Mesendoderm (in vitro differentiated cells): ENCODE measurements at regions not wholly inside any gene's neighbourhood (a gene's known extent, or its start where the extent isn't known, plus 50 kb on each side); places are given as distances from the start of the nearest gene placed in this dataset.

Source experiments
- DNase-seq: peaks from one replicate; pipeline ENCODE4 v3.0.0; 2013
- H2AK5ac ChIP-seq: 2 replicates; pipeline ENCODE4 v1.6.1; 2013; ENCODE audit warnings: low read length, inconsistent platforms
- H2BK120ac ChIP-seq: 2 replicates; pipeline ENCODE4 v1.6.1; 2013; ENCODE audit warnings: low read depth, mild to moderate bottlenecking, low read length, moderate library complexity, mixed read lengths
- H2BK15ac ChIP-seq: replicated peaks from 2 replicates; pipeline ENCODE4 v1.6.1; 2013; ENCODE audit warnings: low read depth, mild to moderate bottlenecking, moderate library complexity
- H2BK5ac ChIP-seq: 2 replicates; pipeline ENCODE4 v1.6.1; 2013; ENCODE audit warnings: low read length, inconsistent platforms
- H3K18ac ChIP-seq: 2 replicates; pipeline ENCODE4 v1.6.1; 2013; ENCODE audit warnings: mild to moderate bottlenecking, low read length, mixed read lengths
- H3K23ac ChIP-seq: one replicate; pipeline ENCODE4 v1.6.1; 2013; ENCODE audit warnings: low read length
- H3K27ac ChIP-seq: 2 replicates; pipeline ENCODE4 v1.5.1; 2013; ENCODE audit warnings: low read depth, mild to moderate bottlenecking, inconsistent platforms, low read length, moderate library complexity
- H3K27me3 ChIP-seq: 2 replicates; pipeline ENCODE4 v1.6.1; 2013; ENCODE audit warnings: low read length, control low read depth, mild to moderate bottlenecking, inconsistent platforms; ENCODE audit not compliant: insufficient read depth, poor library complexity
- H3K36me3 ChIP-seq: 2 replicates; pipeline ENCODE4 v1.6.1; 2013; ENCODE audit warnings: low read length, inconsistent platforms; ENCODE audit not compliant: control insufficient read depth, insufficient read depth
- H3K4ac ChIP-seq: one replicate; pipeline ENCODE4 v1.6.1; 2013; ENCODE audit warnings: low read depth, mild to moderate bottlenecking, low read length, moderate library complexity
- H3K4me1 ChIP-seq: 2 replicates; pipeline ENCODE4 v1.6.1; 2013; ENCODE audit warnings: low read depth, low read length, inconsistent platforms; ENCODE audit not compliant: control insufficient read depth
- H3K4me2 ChIP-seq: 2 replicates; pipeline ENCODE4 v1.6.1; 2013; ENCODE audit warnings: low read length
- H3K4me3 ChIP-seq: 2 replicates; pipeline ENCODE4 v1.5.1; 2013; ENCODE audit warnings: mild to moderate bottlenecking, low read length
- H3K56ac ChIP-seq: one replicate; pipeline ENCODE4 v1.6.1; 2013; ENCODE audit warnings: low read length
- H3K79me1 ChIP-seq: 2 replicates; pipeline ENCODE4 v1.6.1; 2013; ENCODE audit warnings: low read length, inconsistent platforms
- H3K79me2 ChIP-seq: 2 replicates; pipeline ENCODE4 v1.6.1; 2013; ENCODE audit warnings: mild to moderate bottlenecking, low read length; ENCODE audit not compliant: control insufficient read depth, insufficient read depth
- H3K9ac ChIP-seq: 2 replicates; pipeline ENCODE4 v1.6.1; 2013; ENCODE audit warnings: low read length, inconsistent platforms
- H4K5ac ChIP-seq: one replicate; pipeline ENCODE4 v1.6.1; 2013; ENCODE audit warnings: low read length
- H4K8ac ChIP-seq: one replicate; pipeline ENCODE4 v1.6.1; 2013; ENCODE audit warnings: low read depth, mild to moderate bottlenecking, control low read depth, low read length, moderate library complexity
- WGBS: extraction: QIAGEN DNeasy Blood & Tissue Kit; methylation state at CpG from one replicate; pipeline ENCODE4 v1.1.7; 2013; ENCODE audit warnings: low lambda C conversion rate, missing lambda C conversion rate; ENCODE audit not compliant: insufficient coverage; ENCODE audit errors: extremely low coverage; 5-methylcytosine and 5-hydroxymethylcytosine counted together

- Histone ChIP-seq H3K18ac (no peak overlapping the region), H3K27ac (no peak overlapping the region), H3K4me2 (no peak overlapping the region), H2BK15ac (no peak overlapping the region), H2BK5ac (no peak overlapping the region), H2BK120ac (no peak overlapping the region), H4K5ac (no peak overlapping the region), H3K79me2 (no peaks in the 10 kb centered on the region), H3K79me1 (no peaks in the 10 kb centered on the region), H3K4me1 (no peaks in the 10 kb centered on the region), H3K9ac (no peak overlapping the region), H2AK5ac (no peak overlapping the region), H3K4me3 (no peak overlapping the region), H3K27me3 (no peaks in the 10 kb centered on the region), H3K4ac (no peak overlapping the region), H3K36me3 (no peaks in the 10 kb centered on the region), H3K56ac (no peak overlapping the region), H3K23ac (no peak overlapping the region), H4K8ac (no peak overlapping the region)
- no CpG with 5 or more reads among the region's 2 CpGs for WGBS
- no peak for DNase-seq
Measured at GRCh38 chr1:91172541-91172940, 150.7 kb upstream of the ZNF644 start.

GRCh38 chr1:91171898-91172297 is 150.1 kb upstream of the ZNF644 start:
- DNase-seq, result no peak
- Histone ChIP-seq H3K18ac (no peak overlapping the region), H2BK15ac (no peak overlapping the region), H3K79me1 (no peaks in the 10 kb centered on the region), H4K5ac (no peak overlapping the region), H3K79me2 (no peaks in the 10 kb centered on the region), H3K56ac (no peak overlapping the region), H3K27ac (no peak overlapping the region), H4K8ac (no peak overlapping the region), H3K23ac (no peak overlapping the region), H3K4me1 (no peaks in the 10 kb centered on the region), H3K27me3 (no peaks in the 10 kb centered on the region), H3K4me2 (no peak overlapping the region), H2BK120ac (no peak overlapping the region), H3K9ac (no peak overlapping the region), H2AK5ac (no peak overlapping the region), H3K36me3 (no peaks in the 10 kb centered on the region), H2BK5ac (no peak overlapping the region), H3K4ac (no peak overlapping the region), H3K4me3 (no peak overlapping the region)
- WGBS, result no CpG with 5 or more reads among the region's 7 CpGs

- Histone ChIP-seq H3K27ac (no peak overlapping the region), H3K27me3 (no peaks in the 10 kb centered on the region), H3K4me3 (no peak overlapping the region), H3K9ac (no peak overlapping the region), H4K5ac (no peak overlapping the region), H3K23ac (no peak overlapping the region), H3K56ac (no peak overlapping the region), H2BK15ac (no peak overlapping the region), H3K4me2 (no peak overlapping the region), H2AK5ac (no peak overlapping the region), H3K18ac (no peak overlapping the region), H4K8ac (no peak overlapping the region), H3K4ac (no peak overlapping the region), H3K79me2 (no peaks in the 10 kb centered on the region), H2BK120ac (no peak overlapping the region), H3K4me1 (no peaks in the 10 kb centered on the region), H3K79me1 (no peaks in the 10 kb centered on the region), H2BK5ac (no peak overlapping the region), H3K36me3 (no peaks in the 10 kb centered on the region)
- no CpG with 5 or more reads among the region's 4 CpGs for WGBS
- no peak for DNase-seq
Measured at GRCh38 chr1:91170571-91170970, 148.7 kb upstream of the ZNF644 start.

- no peak overlapping the region for H2BK5ac ChIP-seq
- no peak overlapping the region for H2BK15ac ChIP-seq
- H3K4me3 ChIP-seq, result no peak overlapping the region
- no peaks in the 10 kb centered on the region for H3K79me1 ChIP-seq
- H4K5ac ChIP-seq, result no peak overlapping the region
- WGBS, result no CpG with 5 or more reads among the region's 6 CpGs
- H4K8ac ChIP-seq, result no peak overlapping the region
- H3K27me3 ChIP-seq, result no peaks in the 10 kb centered on the region
- H3K56ac ChIP-seq, result no peak overlapping the region
- no peaks in the 10 kb centered on the region for H3K79me2 ChIP-seq
- H3K18ac ChIP-seq, result no peak overlapping the region
- no peak overlapping the region for H3K4me2 ChIP-seq
- H3K27ac ChIP-seq, result no peak overlapping the region
- H3K23ac ChIP-seq, result no peak overlapping the region
- no peak overlapping the region for H2BK120ac ChIP-seq
- H3K9ac ChIP-seq, result no peak overlapping the region
- DNase-seq, result peak; percentile 84
- H2AK5ac ChIP-seq, result no peak overlapping the region
- peaks cover 2% of the 10 kb centered on the region for H3K4me1 ChIP-seq
- no peaks in the 10 kb centered on the region for H3K36me3 ChIP-seq
- no peak overlapping the region for H3K4ac ChIP-seq
Measured at GRCh38 chr1:91166106-91166712, 144.4 kb upstream of the ZNF644 start.

GRCh38 chr1:91165033-91165654 is 143.3 kb upstream of the ZNF644 start:
- no peaks in the 10 kb centered on the region for H3K79me2 ChIP-seq
- H3K18ac ChIP-seq, result peak overlapping the region; percentile 46
- no peak overlapping the region for H3K4me2 ChIP-seq
- peaks cover 2% of the 10 kb centered on the region for H3K4me1 ChIP-seq
- H3K36me3 ChIP-seq, result no peaks in the 10 kb centered on the region
- no peaks in the 10 kb centered on the region for H3K79me1 ChIP-seq
- H4K8ac ChIP-seq, result no peak overlapping the region
- no peak overlapping the region for H2BK5ac ChIP-seq
- no peak overlapping the region for H3K23ac ChIP-seq
- H3K27ac ChIP-seq, result no peak overlapping the region
- peak; percentile 90 for DNase-seq
- no peak overlapping the region for H4K5ac ChIP-seq
- no CpG with 5 or more reads among the region's 14 CpGs for WGBS
- H2AK5ac ChIP-seq, result no peak overlapping the region
- no peak overlapping the region for H2BK15ac ChIP-seq
- no peaks in the 10 kb centered on the region for H3K27me3 ChIP-seq
- no peak overlapping the region for H3K9ac ChIP-seq
- no peak overlapping the region for H3K4me3 ChIP-seq
- H2BK120ac ChIP-seq, result peak overlapping the region; percentile 15
- no peak overlapping the region for H3K4ac ChIP-seq
- H3K56ac ChIP-seq, result peak overlapping the region; percentile 6

GRCh38 chr1:91162613-91163012 is 140.8 kb upstream of the ZNF644 start:
- Histone ChIP-seq H3K23ac (no peak overlapping the region), H3K27me3 (no peaks in the 10 kb centered on the region), H3K4me2 (no peak overlapping the region), H2BK5ac (no peak overlapping the region), H3K4me1 (peaks cover 2% of the 10 kb centered on the region), H4K5ac (no peak overlapping the region), H3K4ac (no peak overlapping the region), H2BK15ac (no peak overlapping the region), H2AK5ac (no peak overlapping the region), H2BK120ac (no peak overlapping the region), H3K4me3 (no peak overlapping the region), H3K36me3 (no peaks in the 10 kb centered on the region), H3K79me1 (no peaks in the 10 kb centered on the region), H3K27ac (no peak overlapping the region), H3K18ac (no peak overlapping the region), H3K56ac (no peak overlapping the region), H4K8ac (no peak overlapping the region), H3K79me2 (no peaks in the 10 kb centered on the region), H3K9ac (no peak overlapping the region)
- no CpG with 5 or more reads among the region's 3 CpGs for WGBS
- no peak for DNase-seq
